AG09309 (cell line): ENCODE measurements at regions not wholly inside any gene's neighbourhood (a gene's known extent, or its start where the extent isn't known, plus 50 kb on each side); places are given as distances from the start of the nearest gene placed in this dataset.

Experiments used
- DNase-seq: peaks from one replicate; pipeline ENCODE4 v3.0.0-alpha.2; 2010; ENCODE audit warnings: low read depth
- H3K4me3 ChIP-seq: 2 replicates; pipeline ENCODE4 v1.5.1; 2011; ENCODE audit warnings: mild to moderate bottlenecking, low read depth, low read length, moderate library complexity; ENCODE audit not compliant: control insufficient read depth
- TF ChIP-seq, protein P1 (sequence below): IDR thresholded peaks from 2 replicates; pipeline ENCODE4 v1.5.1; 2011; ENCODE audit warnings: mild to moderate bottlenecking, low read depth, low read length, inconsistent platforms; ENCODE audit not compliant: insufficient read depth, control insufficient read depth; ENCODE audit errors: missing control alignments

DNA sequence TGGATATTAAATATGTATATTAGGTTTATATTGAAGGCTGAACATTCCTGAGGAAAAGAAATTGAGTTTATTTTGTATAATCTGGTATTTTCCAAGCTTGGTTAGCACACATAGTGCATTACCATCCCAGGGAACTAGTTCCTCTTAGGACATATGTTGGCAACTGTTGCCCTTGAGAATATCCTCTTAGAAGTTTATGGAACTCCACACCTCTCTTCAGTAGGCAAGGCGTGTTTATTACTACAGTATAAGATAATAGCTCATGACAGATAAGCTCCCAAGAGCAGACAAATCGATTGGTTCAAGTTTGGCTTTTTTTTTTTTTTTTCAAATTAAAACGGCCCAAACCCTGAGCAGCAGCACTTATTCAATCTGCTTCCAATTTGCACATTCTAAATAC, 59.8 kb upstream of the SIPA1L2 start:
- no peak overlapping the region for H3K4me3 ChIP-seq
- DNase-seq = no peak
- TF ChIP-seq, protein P1, sequence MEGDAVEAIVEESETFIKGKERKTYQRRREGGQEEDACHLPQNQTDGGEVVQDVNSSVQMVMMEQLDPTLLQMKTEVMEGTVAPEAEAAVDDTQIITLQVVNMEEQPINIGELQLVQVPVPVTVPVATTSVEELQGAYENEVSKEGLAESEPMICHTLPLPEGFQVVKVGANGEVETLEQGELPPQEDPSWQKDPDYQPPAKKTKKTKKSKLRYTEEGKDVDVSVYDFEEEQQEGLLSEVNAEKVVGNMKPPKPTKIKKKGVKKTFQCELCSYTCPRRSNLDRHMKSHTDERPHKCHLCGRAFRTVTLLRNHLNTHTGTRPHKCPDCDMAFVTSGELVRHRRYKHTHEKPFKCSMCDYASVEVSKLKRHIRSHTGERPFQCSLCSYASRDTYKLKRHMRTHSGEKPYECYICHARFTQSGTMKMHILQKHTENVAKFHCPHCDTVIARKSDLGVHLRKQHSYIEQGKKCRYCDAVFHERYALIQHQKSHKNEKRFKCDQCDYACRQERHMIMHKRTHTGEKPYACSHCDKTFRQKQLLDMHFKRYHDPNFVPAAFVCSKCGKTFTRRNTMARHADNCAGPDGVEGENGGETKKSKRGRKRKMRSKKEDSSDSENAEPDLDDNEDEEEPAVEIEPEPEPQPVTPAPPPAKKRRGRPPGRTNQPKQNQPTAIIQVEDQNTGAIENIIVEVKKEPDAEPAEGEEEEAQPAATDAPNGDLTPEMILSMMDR = no peak

DNA sequence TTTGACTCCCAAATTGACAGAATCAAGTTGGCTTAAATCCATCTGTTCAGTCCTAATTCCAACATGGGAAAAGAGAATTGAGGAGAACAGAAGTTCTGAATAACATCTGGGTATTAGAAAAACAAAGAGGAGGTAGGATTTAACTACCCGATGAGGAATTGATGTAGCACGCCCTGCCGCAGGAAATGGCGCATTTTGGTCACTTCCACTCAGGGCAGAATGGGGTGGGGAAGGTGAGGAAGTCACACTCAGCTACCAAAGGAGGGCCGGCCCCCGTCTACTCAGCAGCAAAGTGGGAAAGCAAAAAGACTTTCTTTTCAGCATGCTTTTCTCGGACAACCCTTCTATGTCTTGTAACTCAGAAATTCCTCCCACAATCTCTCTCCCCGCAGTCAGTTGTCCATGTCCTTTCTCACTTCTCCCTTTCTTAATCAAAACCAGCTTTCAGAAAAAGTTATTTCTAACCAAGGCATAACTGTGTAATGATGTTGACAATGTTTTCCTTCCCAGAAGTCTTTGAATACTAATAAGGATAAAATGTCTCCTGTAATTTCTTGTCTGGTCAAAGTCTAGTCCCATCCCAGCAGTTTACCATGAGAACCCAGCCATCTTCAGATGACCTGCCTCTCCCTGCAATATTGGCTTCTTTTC, 60.5 kb upstream of the SIPA1L2 start:
- TF ChIP-seq, protein P1 = no peak
- peak overlapping the region; percentile 2; the same call in 1 of the 2 replicates for H3K4me3 ChIP-seq
- no peak for DNase-seq

- TF ChIP-seq, protein P1 = no peak
- no peak for DNase-seq
- no peak overlapping the region for H3K4me3 ChIP-seq
Measured at GRCh38 chr1:232694475-232694874, 64.5 kb upstream of the SIPA1L2 start.

- DNase-seq = no peak
- no peak overlapping the region for H3K4me3 ChIP-seq
- TF ChIP-seq, protein P1 = no peak
Measured at GRCh38 chr1:232695621-232696385, 65.9 kb upstream of the SIPA1L2 start.

GRCh38 chr1:232696466-232696865, 66.5 kb upstream of the SIPA1L2 start:
- TF ChIP-seq, protein P1 = no peak
- no peak for DNase-seq
- no peak overlapping the region for H3K4me3 ChIP-seq

DNA sequence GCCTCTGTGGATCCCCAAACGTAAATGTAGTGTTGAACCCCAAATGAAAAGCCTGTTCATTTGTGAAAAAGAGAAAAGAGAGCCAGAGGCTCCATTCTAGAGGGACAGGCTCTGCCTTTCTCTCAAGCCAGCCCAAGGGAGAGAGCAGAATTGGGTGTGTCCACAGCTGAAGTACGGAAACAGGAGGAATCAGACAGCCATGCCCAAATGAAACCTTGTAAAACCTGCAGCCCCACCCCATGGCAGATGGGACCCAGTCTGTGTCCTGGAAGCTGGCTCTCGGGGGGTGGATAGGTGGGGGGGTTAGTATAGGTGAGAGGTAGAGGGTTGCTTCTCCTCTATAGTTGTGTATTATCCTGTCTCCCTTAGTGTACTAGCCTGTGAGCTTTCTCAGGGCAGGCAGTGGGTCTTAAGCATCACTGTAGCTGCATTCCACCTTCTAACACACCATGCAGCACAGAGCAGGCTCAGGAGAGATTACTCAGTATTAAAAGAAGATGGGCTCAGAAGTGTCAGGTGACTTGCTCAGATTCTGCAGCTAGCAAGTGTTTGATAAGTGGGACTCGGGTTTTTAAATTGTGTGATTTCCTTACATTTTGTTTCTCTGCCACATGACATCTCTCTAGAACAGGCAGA, 67.4 kb upstream of the SIPA1L2 start:
- DNase-seq = no peak
- H3K4me3 ChIP-seq = no peak overlapping the region
- TF ChIP-seq, protein P1 = no peak
